Panc1 (cell line): ENCODE measurements at regions not wholly inside any gene's neighbourhood (a gene's known extent, or its start where the extent isn't known, plus 50 kb on each side); places are given as distances from the start of the nearest gene placed in this dataset.

ENCODE experiments used
- POLR2AphosphoS5 ChIP-seq: IDR thresholded peaks from 2 replicates; pipeline ENCODE4 v1.6.1; 2012; ENCODE audit warnings: mild to moderate bottlenecking, low read depth, low read length, moderate library complexity
- TF ChIP-seq, protein P1 (sequence below), 2 experiments: IDR thresholded peaks; 2 replicates each; pipeline ENCODE4 v1.6.1; 2011 to 2012; ENCODE audit warnings: low read depth in 2 of 2, control low read depth in 1 of 2, low read length in 1 of 2, mild to moderate bottlenecking in 1 of 2, moderate library complexity in 1 of 2; ENCODE audit not compliant: insufficient read depth in 1 of 2
- TF ChIP-seq, protein P2 (sequence below): fragments of 450-650 bp; IDR thresholded peaks from 2 replicates; pipeline ENCODE4 v1.5.1; 2017; ENCODE audit warnings: mild to moderate bottlenecking

- TF ChIP-seq, protein P1, sequence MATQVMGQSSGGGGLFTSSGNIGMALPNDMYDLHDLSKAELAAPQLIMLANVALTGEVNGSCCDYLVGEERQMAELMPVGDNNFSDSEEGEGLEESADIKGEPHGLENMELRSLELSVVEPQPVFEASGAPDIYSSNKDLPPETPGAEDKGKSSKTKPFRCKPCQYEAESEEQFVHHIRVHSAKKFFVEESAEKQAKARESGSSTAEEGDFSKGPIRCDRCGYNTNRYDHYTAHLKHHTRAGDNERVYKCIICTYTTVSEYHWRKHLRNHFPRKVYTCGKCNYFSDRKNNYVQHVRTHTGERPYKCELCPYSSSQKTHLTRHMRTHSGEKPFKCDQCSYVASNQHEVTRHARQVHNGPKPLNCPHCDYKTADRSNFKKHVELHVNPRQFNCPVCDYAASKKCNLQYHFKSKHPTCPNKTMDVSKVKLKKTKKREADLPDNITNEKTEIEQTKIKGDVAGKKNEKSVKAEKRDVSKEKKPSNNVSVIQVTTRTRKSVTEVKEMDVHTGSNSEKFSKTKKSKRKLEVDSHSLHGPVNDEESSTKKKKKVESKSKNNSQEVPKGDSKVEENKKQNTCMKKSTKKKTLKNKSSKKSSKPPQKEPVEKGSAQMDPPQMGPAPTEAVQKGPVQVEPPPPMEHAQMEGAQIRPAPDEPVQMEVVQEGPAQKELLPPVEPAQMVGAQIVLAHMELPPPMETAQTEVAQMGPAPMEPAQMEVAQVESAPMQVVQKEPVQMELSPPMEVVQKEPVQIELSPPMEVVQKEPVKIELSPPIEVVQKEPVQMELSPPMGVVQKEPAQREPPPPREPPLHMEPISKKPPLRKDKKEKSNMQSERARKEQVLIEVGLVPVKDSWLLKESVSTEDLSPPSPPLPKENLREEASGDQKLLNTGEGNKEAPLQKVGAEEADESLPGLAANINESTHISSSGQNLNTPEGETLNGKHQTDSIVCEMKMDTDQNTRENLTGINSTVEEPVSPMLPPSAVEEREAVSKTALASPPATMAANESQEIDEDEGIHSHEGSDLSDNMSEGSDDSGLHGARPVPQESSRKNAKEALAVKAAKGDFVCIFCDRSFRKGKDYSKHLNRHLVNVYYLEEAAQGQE (IDR thresholded peaks at IDR 0.05; ENCODE audit: insufficient read depth in 1 of 2, low read depth in 2 of 2, low read length in 1 of 2): no peak
- no peak for TF ChIP-seq POLR2AphosphoS5
- TF ChIP-seq, protein P2, sequence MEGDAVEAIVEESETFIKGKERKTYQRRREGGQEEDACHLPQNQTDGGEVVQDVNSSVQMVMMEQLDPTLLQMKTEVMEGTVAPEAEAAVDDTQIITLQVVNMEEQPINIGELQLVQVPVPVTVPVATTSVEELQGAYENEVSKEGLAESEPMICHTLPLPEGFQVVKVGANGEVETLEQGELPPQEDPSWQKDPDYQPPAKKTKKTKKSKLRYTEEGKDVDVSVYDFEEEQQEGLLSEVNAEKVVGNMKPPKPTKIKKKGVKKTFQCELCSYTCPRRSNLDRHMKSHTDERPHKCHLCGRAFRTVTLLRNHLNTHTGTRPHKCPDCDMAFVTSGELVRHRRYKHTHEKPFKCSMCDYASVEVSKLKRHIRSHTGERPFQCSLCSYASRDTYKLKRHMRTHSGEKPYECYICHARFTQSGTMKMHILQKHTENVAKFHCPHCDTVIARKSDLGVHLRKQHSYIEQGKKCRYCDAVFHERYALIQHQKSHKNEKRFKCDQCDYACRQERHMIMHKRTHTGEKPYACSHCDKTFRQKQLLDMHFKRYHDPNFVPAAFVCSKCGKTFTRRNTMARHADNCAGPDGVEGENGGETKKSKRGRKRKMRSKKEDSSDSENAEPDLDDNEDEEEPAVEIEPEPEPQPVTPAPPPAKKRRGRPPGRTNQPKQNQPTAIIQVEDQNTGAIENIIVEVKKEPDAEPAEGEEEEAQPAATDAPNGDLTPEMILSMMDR: no peak
Observed at GRCh38 chr5:165882099-165882498, 2376.7 kb downstream of the MAT2B start.
